Cerebellar nuclear complex (tissue), 1 donor: ENCODE measurements at regions not wholly inside any gene's neighbourhood (a gene's known extent, or its start where the extent isn't known, plus 50 kb on each side); places are given as distances from the start of the nearest gene placed in this dataset.

Experiments
- DNase-seq, 2 experiments: peaks; one replicate each; lab custom pipeline; 2025; lab: John Stamatoyannopoulos, UW

DNA sequence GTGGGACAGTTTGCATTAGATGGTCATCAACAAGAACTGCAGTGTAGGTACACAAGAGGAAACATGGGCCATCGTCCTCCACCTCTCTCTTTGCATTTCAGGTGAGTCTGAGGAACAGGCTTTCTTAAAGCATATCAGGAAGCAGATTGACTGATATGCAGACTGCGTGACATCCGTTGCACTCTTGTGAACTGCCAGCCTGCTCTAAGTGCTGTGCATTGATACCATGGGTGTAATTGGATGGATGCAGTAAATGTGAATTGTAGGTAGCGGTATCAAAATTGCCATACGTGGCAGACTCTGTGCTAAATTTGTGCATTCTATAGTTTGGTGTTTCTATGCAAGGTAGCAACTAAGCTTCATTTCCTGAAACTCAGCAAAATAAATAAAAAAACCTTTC is 1008.3 kb downstream of the EFNB2 start:
- no peak for DNase-seq

DNA sequence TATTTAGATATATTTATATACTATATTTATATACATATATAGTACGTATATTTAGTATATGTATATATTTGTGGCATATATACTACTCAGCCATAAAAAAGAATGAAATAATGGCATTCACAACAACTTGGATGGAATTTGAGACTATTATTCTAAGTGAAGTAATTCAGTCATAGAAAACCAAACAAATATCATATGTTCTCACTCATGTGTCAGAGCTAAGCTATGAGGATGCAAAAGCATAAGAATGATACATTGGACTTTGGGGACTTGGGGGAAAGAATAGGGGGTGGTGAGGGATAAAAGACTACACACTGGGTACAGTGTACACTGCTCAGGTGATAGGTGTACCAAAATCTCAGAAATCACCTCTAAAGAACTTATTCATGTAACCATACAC is 1015.7 kb downstream of the EFNB2 start:
- DNase-seq: no peak

DNA sequence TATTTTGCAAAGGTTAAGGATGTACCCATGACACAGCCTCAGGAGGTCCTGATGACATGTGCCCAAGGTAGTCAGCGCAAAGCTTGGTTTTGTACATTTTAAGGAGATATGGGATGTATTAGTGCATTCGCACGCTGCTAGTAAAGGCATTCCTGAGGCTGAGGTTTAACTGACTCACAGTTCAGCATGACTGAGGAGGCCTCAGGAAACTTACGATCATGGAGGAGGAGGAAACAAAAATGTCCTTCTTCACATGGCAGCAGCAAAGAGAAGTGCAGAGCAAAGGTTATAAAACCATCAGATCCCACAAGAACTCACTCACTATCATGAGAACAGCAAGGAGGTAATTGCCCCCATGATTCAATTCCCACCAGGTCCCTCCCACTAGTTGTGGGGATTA is 1017.4 kb downstream of the EFNB2 start:
- no peak for DNase-seq

- no peak for DNase-seq
Measured at GRCh38 chr13:105514401-105514800, 1021.1 kb downstream of the EFNB2 start.

DNA sequence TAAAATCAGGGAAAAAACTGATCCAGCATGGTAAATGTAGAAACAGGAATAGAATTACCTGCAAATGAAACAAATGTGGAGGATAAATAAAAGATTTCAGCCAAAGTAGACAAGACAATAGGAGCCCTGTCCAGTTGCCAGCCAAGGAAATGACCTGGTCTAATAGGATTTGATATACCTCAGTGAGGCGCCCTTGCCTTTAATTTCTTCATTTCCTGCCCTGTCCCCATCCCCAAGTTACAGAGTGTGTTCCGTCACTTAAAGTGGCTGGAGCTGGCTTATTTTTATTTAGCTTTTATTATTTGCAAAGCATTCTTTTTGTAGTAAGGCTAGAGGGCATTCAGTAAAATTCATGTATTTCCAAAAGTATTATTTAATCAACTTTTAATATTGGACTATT is 1022.0 kb downstream of the EFNB2 start:
- no peak for DNase-seq

- no peak for DNase-seq
Measured at GRCh38 chr13:105509981-105510762, 1025.3 kb downstream of the EFNB2 start.

- no peak for DNase-seq
Measured at GRCh38 chr13:105506463-105506862, 1029.0 kb downstream of the EFNB2 start.

GRCh38 chr13:105502193-105502592 is 1033.3 kb downstream of the EFNB2 start:
- no peak for DNase-seq

- no peak for DNase-seq
Measured at GRCh38 chr13:105497597-105497996, 1037.9 kb downstream of the EFNB2 start.

- no peak for DNase-seq
Measured at GRCh38 chr13:105492216-105492615, 1043.2 kb downstream of the EFNB2 start.

- DNase-seq: no peak
Measured at GRCh38 chr13:105491345-105491744, 1044.1 kb downstream of the EFNB2 start.

DNA sequence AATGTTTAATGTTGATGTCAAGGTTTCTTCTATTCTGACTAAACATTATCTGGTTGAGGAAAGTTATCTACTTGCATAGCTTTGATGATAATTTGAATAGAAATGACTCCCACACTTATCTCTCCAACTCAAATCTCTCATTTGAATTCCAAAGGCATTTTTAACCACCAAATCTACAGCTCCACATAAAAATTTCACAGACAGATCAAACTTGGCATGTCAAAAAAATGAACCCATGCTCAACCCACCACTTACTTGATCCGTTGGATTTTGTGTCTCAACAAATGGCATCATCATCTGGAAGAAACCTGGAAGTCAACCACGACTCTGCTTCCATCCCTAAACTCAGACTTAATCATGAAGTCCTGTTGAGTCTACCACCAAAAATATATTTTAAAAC is 1050.4 kb downstream of the EFNB2 start:
- no peak for DNase-seq

- DNase-seq: no peak
Measured at GRCh38 chr13:105474983-105475610, 1060.4 kb downstream of the EFNB2 start.

DNA sequence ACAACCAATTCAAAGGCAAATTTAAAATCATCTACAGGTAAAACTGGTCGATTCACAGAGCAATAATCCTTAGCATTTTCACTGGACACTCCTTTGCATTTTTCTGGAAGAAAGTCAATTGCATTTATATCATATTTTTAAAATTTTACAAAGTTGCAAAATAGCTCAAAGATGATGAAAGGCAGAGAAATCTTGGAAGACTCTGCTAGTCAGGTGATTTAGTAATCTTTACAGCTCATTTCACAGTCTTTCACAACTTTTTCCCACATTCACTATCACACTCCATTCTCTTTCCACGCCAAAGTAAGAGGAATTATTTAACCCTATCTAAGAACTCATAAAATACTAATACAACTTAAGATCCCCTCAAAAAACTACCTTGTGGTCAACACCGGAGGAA is 1063.8 kb downstream of the EFNB2 start:
- no peak for DNase-seq

DNA sequence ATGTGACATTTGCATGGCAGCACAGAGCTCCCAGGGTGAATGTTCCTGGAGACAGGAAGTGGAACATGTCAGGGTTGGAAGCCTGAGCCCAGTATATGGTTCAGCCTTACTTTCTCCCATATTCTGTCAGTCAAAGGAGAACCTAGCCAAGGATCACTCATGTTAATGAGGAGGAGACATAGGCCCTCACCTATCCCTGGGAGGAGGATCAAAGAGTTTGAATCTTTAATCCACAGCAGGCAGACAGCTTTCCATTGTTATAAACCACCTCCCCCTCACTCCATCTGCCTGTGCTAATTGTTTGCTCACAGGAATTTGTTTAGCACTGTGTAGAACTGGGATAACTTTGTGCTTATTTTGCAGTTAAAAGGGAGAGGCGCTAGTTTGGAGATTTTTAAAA is 1069.1 kb downstream of the EFNB2 start:
- no peak for DNase-seq

GRCh38 chr13:105465745-105466144 is 1069.7 kb downstream of the EFNB2 start, which contains the start of gene DAOA:
Gene DAOA, plus strand, starts transcription at chr13:105466045.
- DNase-seq: no peak

- DNase-seq: no peak
Measured at GRCh38 chr13:105465251-105465650, 1070.2 kb downstream of the EFNB2 start.

- DNase-seq: no peak
Measured at GRCh38 chr13:105464249-105464648, 1071.2 kb downstream of the EFNB2 start.

GRCh38 chr13:105463011-105463501 is 1072.4 kb downstream of the EFNB2 start:
- no peak for DNase-seq

DNA sequence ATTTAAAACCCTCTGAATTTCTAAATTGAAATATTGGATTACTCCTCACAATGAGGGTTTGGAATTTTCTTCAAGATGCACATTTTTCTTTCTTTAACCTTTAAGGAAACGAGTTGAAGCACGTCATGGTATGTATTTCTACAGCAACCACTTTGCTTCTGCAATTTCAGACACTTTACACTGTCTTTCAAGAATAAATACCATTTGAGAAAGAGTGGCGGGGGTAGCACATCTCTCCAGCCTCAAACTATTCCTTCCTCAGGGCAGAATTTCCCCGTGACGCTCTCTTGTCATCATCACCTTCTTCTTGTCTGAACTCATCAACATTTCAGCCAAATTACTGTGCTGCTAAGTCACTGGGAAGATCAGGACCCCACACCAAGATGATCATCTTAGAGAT is 1073.4 kb downstream of the EFNB2 start:
- DNase-seq: no peak

DNA sequence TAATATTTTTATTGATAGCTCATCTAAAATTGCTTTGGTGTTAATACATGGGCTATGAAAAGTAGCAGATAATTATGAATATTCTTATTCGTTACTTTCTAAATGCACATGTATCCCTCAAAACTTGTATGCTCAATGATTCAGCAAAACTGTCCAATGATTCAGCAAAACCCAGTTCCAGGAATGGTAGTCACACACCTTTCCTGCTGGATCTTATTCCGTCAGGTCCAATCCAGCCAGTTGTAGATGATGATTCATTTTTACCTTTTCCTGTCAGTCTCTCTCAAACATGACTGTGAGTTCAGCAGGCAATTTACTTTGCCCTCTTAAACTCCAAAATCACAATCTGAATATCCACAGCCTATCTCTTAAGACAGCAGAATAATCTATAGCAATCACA is 1082.6 kb downstream of the EFNB2 start:
- no peak for DNase-seq

- no peak for DNase-seq
Measured at GRCh38 chr13:105450784-105451183, 1084.7 kb downstream of the EFNB2 start.

DNA sequence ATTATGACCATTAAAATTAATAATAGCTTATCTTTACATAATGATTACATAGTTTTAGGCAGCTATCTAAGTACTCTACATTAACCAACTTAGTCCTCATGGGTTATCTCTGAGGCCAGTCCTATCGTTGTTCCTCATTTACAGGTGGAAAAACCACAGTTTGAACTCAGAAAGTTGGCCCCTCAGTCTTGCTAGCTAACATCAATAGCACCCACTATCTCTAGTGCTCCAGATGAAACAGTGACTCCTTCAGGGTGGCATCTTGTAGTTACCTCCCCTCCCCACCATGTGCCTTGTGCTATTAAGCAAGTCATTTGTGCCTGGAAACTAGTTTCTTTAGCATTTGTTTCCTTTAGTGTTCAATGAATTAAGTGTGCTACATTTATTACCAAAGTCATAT is 1086.7 kb downstream of the EFNB2 start:
- no peak for DNase-seq

- no peak for DNase-seq
Measured at GRCh38 chr13:105446197-105446596, 1089.3 kb downstream of the EFNB2 start.
